H1 (cell line): ENCODE measurements at regions not wholly inside any gene's neighbourhood (a gene's known extent, or its start where the extent isn't known, plus 50 kb on each side); places are given as distances from the start of the nearest gene placed in this dataset.

ENCODE experiments used
- CTCF ChIA-PET: fragments of 300-600 bp; sonication (Branson Sonifier 250); formaldehyde crosslinking; loops from one replicate; lab custom pipeline; 2021; ENCODE audit not compliant: partially characterized antibody; lab: Charles Lee
- POLR2A ChIA-PET: fragments of 300-600 bp; sonication (Branson Sonifier 250); formaldehyde crosslinking; loops from one replicate; lab custom pipeline; 2021; ENCODE audit warnings: inconsistent platforms; ENCODE audit not compliant: partially characterized antibody; lab: Charles Lee
- DNase-seq, 2 experiments: peaks; one replicate each; pipeline versions ENCODE4 v3.0.0 to v3.0.0-alpha.2; 2010 to 2022; ENCODE audit warnings: low spot score in 2 of 2, low read depth in 1 of 2, mixed read lengths in 1 of 2
- FAIRE-seq: peaks from 2 replicates; lab custom pipeline; 2011; peaks lifted over from hg19 to GRCh38; lab: Jason Lieb, UNC
- H2AFZ ChIP-seq: 2 replicates; pipeline ENCODE4 v1.8.1; 2012; ENCODE audit warnings: low read length, inconsistent platforms
- H2AK5ac ChIP-seq: 2 replicates; pipeline ENCODE4 v1.6.1; 2013; ENCODE audit warnings: low read depth, low read length
- H2BK120ac ChIP-seq: replicated peaks from 2 replicates; pipeline ENCODE3; 2013; ENCODE audit warnings: low read depth, low read length, inconsistent platforms
- H2BK12ac ChIP-seq: 2 replicates; pipeline ENCODE4 v1.6.1; 2013; ENCODE audit warnings: low read depth, low read length
- H2BK15ac ChIP-seq: 2 replicates; pipeline ENCODE4 v1.6.1; 2013; ENCODE audit warnings: low read length
- H2BK20ac ChIP-seq: 2 replicates; pipeline ENCODE4 v1.6.1; 2013; ENCODE audit warnings: low read length
- H2BK5ac ChIP-seq: 2 replicates; pipeline ENCODE4 v1.6.1; 2013; ENCODE audit warnings: low read depth, low read length
- H3K14ac ChIP-seq: 2 replicates; pipeline ENCODE4 v1.6.1; 2013; ENCODE audit warnings: inconsistent platforms; ENCODE audit not compliant: insufficient read length
- H3K18ac ChIP-seq: 2 replicates; pipeline ENCODE4 v1.6.1; 2013; ENCODE audit warnings: low read length; ENCODE audit errors: extremely low read depth
- H3K23ac ChIP-seq: 2 replicates; pipeline ENCODE4 v1.6.1; 2013; ENCODE audit warnings: inconsistent platforms; ENCODE audit not compliant: insufficient read length
- H3K23me2 ChIP-seq: 2 replicates; pipeline ENCODE4 v1.6.1; 2013; ENCODE audit warnings: low read depth, low read length
- H3K27ac ChIP-seq: 2 replicates; pipeline ENCODE4 v1.6.1; 2011; ENCODE audit warnings: low read depth, low read length, inconsistent platforms
- H3K27me3 ChIP-seq, 4 experiments: replicated peaks in 1 of 4; 1 replicate in 1 of 4; 2 replicates in 3 of 4; pipeline versions ENCODE4 v1.6.1 to v1.8.1; 2011 to 2013; ENCODE audit warnings: low read length in 3 of 4, mild to moderate bottlenecking in 3 of 4, inconsistent platforms in 2 of 4, mixed read lengths in 2 of 4, moderate library complexity in 1 of 4; ENCODE audit not compliant: control insufficient read depth in 3 of 4, insufficient read depth in 3 of 4; ENCODE audit errors: extremely low read depth in 1 of 4
- H3K36me3 ChIP-seq, 4 experiments: 2 replicates each; pipeline versions ENCODE4 v1.6.1 to v1.8.1; 2011 to 2013; ENCODE audit warnings: mild to moderate bottlenecking in 4 of 4, low read length in 3 of 4, moderate library complexity in 2 of 4, control low read depth in 1 of 4, inconsistent platforms in 1 of 4; ENCODE audit not compliant: insufficient read depth in 4 of 4, control insufficient read depth in 2 of 4
- H3K4ac ChIP-seq: replicated peaks from 2 replicates; pipeline ENCODE3; 2013; ENCODE audit warnings: low read length, low read depth, mixed read lengths, inconsistent platforms; ENCODE audit not compliant: insufficient read length
- H3K4me1 ChIP-seq, 4 experiments: replicated peaks in 1 of 4; 1 replicate in 1 of 4; 2 replicates in 3 of 4; pipeline versions ENCODE4 v1.6.1 to v1.8.1; 2011 to 2013; ENCODE audit warnings: low read length in 3 of 4, inconsistent platforms in 2 of 4, mixed read lengths in 1 of 4; ENCODE audit not compliant: insufficient read depth in 4 of 4, control insufficient read depth in 3 of 4
- H3K4me2 ChIP-seq, 2 experiments: 2 replicates each; pipeline versions ENCODE4 v1.6.1 to v1.8.1; 2011 to 2013; ENCODE audit warnings: low read depth in 2 of 2, low read length in 2 of 2, control low read depth in 1 of 2, inconsistent platforms in 1 of 2, mild to moderate bottlenecking in 1 of 2; ENCODE audit not compliant: insufficient read depth in 1 of 2
- H3K4me3 ChIP-seq, 4 experiments: fragments of 200-600, 300-600 bp in 1 of 4; sonication (generic), shearing (Covaris generic), sonication (Bioruptor Twin) in 1 of 4; 2 replicates each; pipeline versions ENCODE4 v1.5.1 to v1.8.1; 2011 to 2016; ENCODE audit warnings: low read length in 4 of 4, low read depth in 3 of 4, control low read depth in 2 of 4, inconsistent platforms in 2 of 4, mild to moderate bottlenecking in 2 of 4, mixed read lengths in 1 of 4, moderate library complexity in 1 of 4; ENCODE audit not compliant: insufficient read depth in 2 of 4; ENCODE audit errors: extremely low read depth in 1 of 4
- H3K56ac ChIP-seq: replicated peaks from 2 replicates; pipeline ENCODE3; 2013; ENCODE audit warnings: low read depth, mild to moderate bottlenecking, mixed read lengths, low read length, inconsistent platforms; ENCODE audit not compliant: insufficient read length
- H3K79me1 ChIP-seq: 2 replicates; pipeline ENCODE4 v1.6.1; 2013; ENCODE audit warnings: low read depth, low read length, control low read depth
- H3K79me2 ChIP-seq, 2 experiments: 2 replicates each; pipeline versions ENCODE4 v1.6.1 to v1.8.1; 2012 to 2013; ENCODE audit warnings: low read length in 2 of 2, mild to moderate bottlenecking in 2 of 2, inconsistent platforms in 1 of 2; ENCODE audit not compliant: insufficient read depth in 2 of 2, control insufficient read depth in 1 of 2
- H3K9ac ChIP-seq, 4 experiments: replicated peaks in 1 of 4; 1 replicate in 1 of 4; 2 replicates in 3 of 4; pipeline versions ENCODE4 v1.6.1 to v1.8.1; 2011 to 2013; ENCODE audit warnings: low read depth in 3 of 4, low read length in 3 of 4, control low read depth in 2 of 4, mild to moderate bottlenecking in 2 of 4, moderate library complexity in 2 of 4, inconsistent platforms in 1 of 4; ENCODE audit errors: extremely low read depth in 1 of 4
- H3K9me3 ChIP-seq, 2 experiments: 2 replicates each; pipeline versions ENCODE4 v1.6.1 to v1.8.1; 2012 to 2013; ENCODE audit warnings: mild to moderate bottlenecking in 2 of 2, moderate library complexity in 2 of 2, control low read depth in 1 of 2, inconsistent platforms in 1 of 2, low read depth in 1 of 2, low read length in 1 of 2, mixed read lengths in 1 of 2; ENCODE audit not compliant: insufficient read depth in 2 of 2
- H4K20me1 ChIP-seq, 2 experiments: replicated peaks in 1 of 2; 2 replicates each; pipeline versions ENCODE3 to v1.8.1; 2011 to 2013; ENCODE audit warnings: inconsistent platforms in 2 of 2, low read length in 2 of 2, mild to moderate bottlenecking in 1 of 2; ENCODE audit not compliant: insufficient read depth in 2 of 2, control insufficient read depth in 1 of 2
- H4K5ac ChIP-seq: 2 replicates; pipeline ENCODE4 v1.6.1; 2013; ENCODE audit warnings: low read length, low read depth, mixed read lengths, inconsistent platforms; ENCODE audit not compliant: insufficient read length
- H4K8ac ChIP-seq: 2 replicates; pipeline ENCODE4 v1.8.0; 2013; ENCODE audit warnings: mild to moderate bottlenecking, moderate library complexity, low read length, inconsistent platforms; ENCODE audit not compliant: insufficient read depth; ENCODE audit errors: extremely low read depth
- H4K91ac ChIP-seq: replicated peaks from 2 replicates; pipeline ENCODE3; 2013; ENCODE audit warnings: low read length, mixed read lengths, inconsistent platforms; ENCODE audit not compliant: insufficient read length
- KDM1A ChIP-seq: fragments of 200-600, 300-600 bp; sonication (generic); IDR thresholded peaks from 2 replicates; pipeline ENCODE4 v1.7.1; 2016; ENCODE audit warnings: mild to moderate bottlenecking, low read length, borderline replicate concordance
- KDM5A ChIP-seq: fragments of 200-600 bp; IDR thresholded peaks from 2 replicates; pipeline ENCODE4 v1.7.1; 2012; ENCODE audit warnings: mild to moderate bottlenecking, low read length, inconsistent platforms, mixed read lengths
- NANOG ChIP-seq: IDR thresholded peaks from 2 replicates; pipeline ENCODE4 v1.6.1; 2011; ENCODE audit warnings: low read length, low read depth, mild to moderate bottlenecking, inconsistent platforms; ENCODE audit not compliant: insufficient read depth, poor library complexity, severe bottlenecking
- POU5F1 ChIP-seq: IDR thresholded peaks from 2 replicates; pipeline ENCODE4 v1.6.1; 2011; ENCODE audit warnings: low read depth, mild to moderate bottlenecking, low read length, moderate library complexity
- WGBS, 2 experiments: shearing (Covaris generic) in 1 of 2; methylation state at CpG; one replicate each; pipeline versions ENCODE4 v1.1.6 to v1.1.7; 2013 to 2015; ENCODE audit warnings: low lambda C conversion rate in 2 of 2, mixed read lengths in 2 of 2, inconsistent platforms in 1 of 2, low coverage in 1 of 2, missing lambda C conversion rate in 1 of 2; ENCODE audit not compliant: insufficient replicate concordance in 2 of 2, insufficient coverage in 1 of 2, insufficient read length in 1 of 2; ENCODE audit errors: extremely low coverage in 1 of 2, missing lambda C conversion rate in 1 of 2; 5-methylcytosine and 5-hydroxymethylcytosine counted together
- TF ChIP-seq, protein P1 (sequence below): IDR thresholded peaks from 2 replicates; pipeline ENCODE4 v1.6.1; 2011; ENCODE audit warnings: low read length, improper control_type of control experiment

- Histone ChIP-seq H2BK5ac (no peak overlapping the region), H3K4ac (no peak overlapping the region), H3K27ac (no peak overlapping the region), H3K23me2 (no peaks in the 10 kb centered on the region), H2BK20ac (no peak overlapping the region), H2BK120ac (no peak overlapping the region), H3K9ac (no peak overlapping the region), H3K14ac (no peak overlapping the region), H4K8ac (no peak overlapping the region), H2AFZ (no peak overlapping the region), H3K36me3 (no peaks in the 10 kb centered on the region), H4K5ac (no peak overlapping the region), H2BK12ac (no peak overlapping the region), H2BK15ac (no peak overlapping the region), H3K56ac (no peak overlapping the region), H3K4me2 (no peak overlapping the region), H3K4me1 (no peaks in the 10 kb centered on the region), H3K9me3 (no peaks in the 10 kb centered on the region), H3K27me3 (no peaks in the 10 kb centered on the region), H3K79me2 (no peaks in the 10 kb centered on the region), H3K23ac (no peak overlapping the region), H4K91ac (no peak overlapping the region), H3K18ac (no peak overlapping the region), H3K4me3 (no peak overlapping the region), H3K79me1 (no peaks in the 10 kb centered on the region), H4K20me1 (no peaks in the 10 kb centered on the region), H2AK5ac (no peak overlapping the region)
- CTCF ChIA-PET: interaction anchor here (0.6 to 1.7 kb wide), 5 partner anchors 8 to 349 kb away, joined by 3 to 7 read pairs (median 3); no protein-coding TSS in a partner anchor
- TF ChIP-seq KDM1A: no peak
- TF ChIP-seq NANOG: no peak
- TF ChIP-seq POU5F1: no peak
- no peak for TF ChIP-seq KDM5A
- TF ChIP-seq, protein P1, sequence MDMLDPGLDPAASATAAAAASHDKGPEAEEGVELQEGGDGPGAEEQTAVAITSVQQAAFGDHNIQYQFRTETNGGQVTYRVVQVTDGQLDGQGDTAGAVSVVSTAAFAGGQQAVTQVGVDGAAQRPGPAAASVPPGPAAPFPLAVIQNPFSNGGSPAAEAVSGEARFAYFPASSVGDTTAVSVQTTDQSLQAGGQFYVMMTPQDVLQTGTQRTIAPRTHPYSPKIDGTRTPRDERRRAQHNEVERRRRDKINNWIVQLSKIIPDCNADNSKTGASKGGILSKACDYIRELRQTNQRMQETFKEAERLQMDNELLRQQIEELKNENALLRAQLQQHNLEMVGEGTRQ: no peak
- 81% methylated on average over 1 of the region's 2 CpGs; no CpG with 5 or more reads in 1 of the 2 experiments for WGBS, 2 experiments
- no peak for DNase-seq
- FAIRE-seq: no peak
- POLR2A ChIA-PET: interaction anchor here (0.7 kb wide), 1 partner anchor 1708 kb away, joined by 3 read pairs; no protein-coding TSS in a partner anchor
Measured at GRCh38 chr4:121541696-121542095, 155.1 kb downstream of the ANXA5 start.
